ENCODE measurements at regions not wholly inside any gene's neighbourhood (a gene's known extent, or its start where the extent isn't known, plus 50 kb on each side); places are given as distances from the start of the nearest gene placed in this dataset.

GRCh38 chr7:80971225-80971624 is 52.4 kb upstream of the SEMA3C start:
- peaks cover 0 to 12% of the 10 kb centered on the region in 2 donors for H3K9me3 ChIP-seq
- ATAC-seq, result no peak
- H3K4me1 ChIP-seq, result no peaks in the 10 kb centered on the region
- H3K27ac ChIP-seq, result no peak overlapping the region
- intact Hi-C loops (cut with DNase I), result no loop called here
- TF ChIP-seq CTCF (IDR thresholded peaks at IDR 0.05), result no peak
- DNase-seq, result no peak
- H3K27me3 ChIP-seq, result no peaks in the 10 kb centered on the region
- H3K36me3 ChIP-seq, result no peaks in the 10 kb centered on the region
- H3K4me3 ChIP-seq, result no peak overlapping the region

Data from left lung (tissue), 4 donors.